ENCODE measurements at regions not wholly inside any gene's neighbourhood (a gene's known extent, or its start where the extent isn't known, plus 50 kb on each side); places are given as distances from the start of the nearest gene placed in this dataset.

DNA sequence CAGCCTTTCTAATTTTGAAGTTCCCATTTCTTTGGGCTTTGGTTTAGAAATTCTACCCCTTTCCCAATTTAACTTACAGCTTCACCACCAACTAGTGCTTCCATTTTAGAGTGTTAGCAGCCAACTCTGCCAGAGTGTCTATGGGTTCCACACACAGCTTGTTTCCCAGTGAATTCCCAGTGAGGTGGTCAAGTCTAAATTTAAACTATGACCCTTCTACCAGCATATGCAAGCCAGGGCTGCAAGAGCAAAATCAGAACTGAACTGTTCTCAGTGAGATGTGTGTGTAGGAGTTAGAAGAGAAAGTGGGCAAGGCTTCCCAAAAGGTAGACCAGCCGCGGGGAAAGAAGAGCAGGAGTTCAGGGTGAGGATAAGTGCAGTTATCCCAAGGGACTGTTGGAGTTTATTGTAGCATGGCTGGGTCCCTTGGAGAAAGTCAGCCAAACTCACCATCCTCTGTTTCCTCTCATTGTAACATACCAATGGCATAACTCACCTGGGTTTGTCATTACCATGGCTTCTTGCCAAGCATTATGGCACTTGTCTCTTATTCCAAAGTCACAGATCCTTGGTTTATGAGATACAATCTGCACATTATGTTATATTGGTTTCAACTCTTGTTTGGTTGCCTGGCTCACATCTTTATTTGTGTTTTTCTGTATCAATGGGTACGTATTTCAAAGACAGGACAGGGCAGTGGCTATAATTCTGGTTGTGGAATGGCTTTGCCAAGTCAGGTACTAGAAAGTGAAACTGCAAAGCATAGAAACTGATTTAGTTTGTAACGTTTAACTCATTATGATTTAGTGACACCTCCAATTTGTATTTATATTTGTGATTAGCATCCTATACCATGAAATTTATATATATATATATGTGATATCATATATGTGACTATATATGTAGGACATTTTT is 130.2 kb upstream of the UMPS start:
- Histone ChIP-seq H3K4me3 (ENCODE audit: low read depth in 1 of 2, low read length in 2 of 2) (no peak overlapping the region), H3K4me1 (ENCODE audit: control insufficient read depth in 2 of 2, insufficient read depth in 2 of 2, low read length in 1 of 2) (peaks cover 0 to 2% of the 10 kb centered on the region in 2 donors), H3K36me3 (ENCODE audit: control insufficient read depth in 2 of 2, insufficient read depth in 2 of 2, low read length in 1 of 2) (no peaks in the 10 kb centered on the region), H3K27ac (ENCODE audit: low read depth in 2 of 2, low read length in 1 of 2) (peak overlapping the region; percentile 47 to 58), H3K27me3 (ENCODE audit: control insufficient read depth in 1 of 2, insufficient read depth in 2 of 2, low read length in 2 of 2) (no peaks in the 10 kb centered on the region), H3K9me3 (ENCODE audit: control insufficient read depth in 2 of 2, insufficient read depth in 1 of 2, low read depth in 1 of 2, low read length in 1 of 2) (no peaks in the 10 kb centered on the region)
- 52 to 72% methylated on average over 4 of the region's 4 CpGs for WGBS, 2 donors

DNA sequence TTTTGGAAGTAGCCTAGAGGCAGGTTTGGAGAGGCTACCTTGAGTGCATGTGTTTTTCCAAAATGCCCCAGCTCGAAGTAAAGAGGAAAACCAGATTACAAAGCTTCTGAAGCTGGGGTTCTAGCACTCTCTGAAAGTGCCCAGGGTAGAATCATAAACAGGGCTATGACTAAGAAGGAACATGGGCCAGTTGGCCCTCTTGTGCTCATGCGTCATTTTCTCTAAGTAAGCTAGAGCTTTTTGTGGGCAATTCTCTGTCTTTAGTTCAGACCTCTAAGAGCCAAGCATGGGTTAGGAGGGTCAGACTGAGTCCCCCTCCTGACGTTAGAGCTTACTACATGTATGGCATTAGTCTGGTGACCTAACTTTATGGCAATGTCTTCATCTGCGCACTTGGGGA is 129.5 kb upstream of the UMPS start:
- Histone ChIP-seq H3K27ac (ENCODE audit: low read depth in 2 of 2, low read length in 1 of 2) (peak overlapping the region; percentile 26 to 79), H3K27me3 (ENCODE audit: control insufficient read depth in 1 of 2, insufficient read depth in 2 of 2, low read length in 2 of 2) (no peaks in the 10 kb centered on the region), H3K9me3 (ENCODE audit: control insufficient read depth in 2 of 2, insufficient read depth in 1 of 2, low read depth in 1 of 2, low read length in 1 of 2) (no peaks in the 10 kb centered on the region), H3K36me3 (ENCODE audit: control insufficient read depth in 2 of 2, insufficient read depth in 2 of 2, low read length in 1 of 2) (no peaks in the 10 kb centered on the region), H3K4me3 (ENCODE audit: low read depth in 1 of 2, low read length in 2 of 2) (no peak overlapping the region), H3K4me1 (ENCODE audit: control insufficient read depth in 2 of 2, insufficient read depth in 2 of 2, low read length in 1 of 2) (peaks cover 0 to 2% of the 10 kb centered on the region in 2 donors)
- 68 to 75% methylated on average over 4 of the region's 4 CpGs for WGBS, 2 donors

DNA sequence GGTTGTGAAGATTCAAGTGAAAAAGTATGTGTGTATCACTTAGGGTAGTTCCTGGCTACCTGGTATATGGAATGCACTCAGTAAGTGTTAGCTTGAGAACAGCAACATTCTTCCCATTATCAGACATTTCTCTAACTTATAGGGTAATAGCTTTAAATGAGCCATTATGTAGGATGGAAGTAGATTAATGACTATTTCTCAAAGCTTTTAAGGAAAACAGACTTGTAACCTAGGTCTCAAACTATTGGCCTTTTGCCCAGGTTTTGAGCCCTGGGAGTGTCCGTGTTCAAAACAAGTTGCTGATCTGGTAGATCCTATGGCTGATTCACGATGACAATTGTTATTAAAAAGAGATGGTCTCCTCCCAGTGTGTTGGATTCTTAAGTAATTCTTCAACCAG is 129.1 kb upstream of the UMPS start:
- H3K27ac ChIP-seq (ENCODE audit: low read depth in 2 of 2, low read length in 1 of 2) = peak overlapping the region; percentile 26 to 79
- peaks cover 0 to 2% of the 10 kb centered on the region in 2 donors for H3K4me1 ChIP-seq (ENCODE audit: control insufficient read depth in 2 of 2, insufficient read depth in 2 of 2, low read length in 1 of 2)
- no peaks in the 10 kb centered on the region for H3K27me3 ChIP-seq (ENCODE audit: control insufficient read depth in 1 of 2, insufficient read depth in 2 of 2, low read length in 2 of 2)
- H3K4me3 ChIP-seq (ENCODE audit: low read depth in 1 of 2, low read length in 2 of 2) = no peak overlapping the region
- 30 to 36% methylated on average over 2 of the region's 2 CpGs for WGBS, 2 donors
- H3K36me3 ChIP-seq (ENCODE audit: control insufficient read depth in 2 of 2, insufficient read depth in 2 of 2, low read length in 1 of 2) = no peaks in the 10 kb centered on the region
- H3K9me3 ChIP-seq (ENCODE audit: control insufficient read depth in 2 of 2, insufficient read depth in 1 of 2, low read depth in 1 of 2, low read length in 1 of 2) = no peaks in the 10 kb centered on the region

DNA sequence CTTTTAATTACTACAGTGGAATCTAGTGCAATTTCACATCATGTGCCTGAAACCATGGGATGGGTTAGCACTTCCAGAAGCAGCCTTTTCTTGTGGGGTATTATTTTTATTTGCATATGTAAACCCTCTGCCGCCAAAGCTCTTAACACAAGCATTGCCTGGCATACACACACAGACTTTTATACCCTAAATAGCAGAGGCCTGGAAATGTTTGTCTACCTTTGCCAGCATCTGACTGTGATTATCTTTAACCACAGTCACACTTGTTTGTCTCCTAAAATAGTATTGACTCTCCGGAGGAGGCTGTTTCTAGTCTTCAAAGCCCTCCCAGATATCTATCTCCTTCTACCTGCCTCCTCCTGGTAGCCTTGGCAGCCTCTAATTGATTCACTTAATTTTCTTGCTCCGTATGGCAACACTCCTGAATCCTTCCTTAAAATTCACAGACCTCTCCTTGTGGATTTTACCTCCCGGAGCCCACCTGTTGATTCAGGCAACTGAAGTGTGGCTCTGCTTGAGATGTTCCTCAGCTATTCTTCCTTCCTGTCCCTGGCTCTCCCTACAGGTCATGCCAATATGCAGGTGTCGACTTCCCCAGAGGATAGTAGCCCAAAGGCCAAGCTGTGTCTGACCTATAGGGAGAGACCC is 127.1 kb upstream of the UMPS start:
- WGBS, 2 donors = 60 to 83% methylated on average over 5 of the region's 5 CpGs
- Histone ChIP-seq H3K27ac (ENCODE audit: low read depth in 2 of 2, low read length in 1 of 2) (no peak overlapping the region), H3K4me3 (ENCODE audit: low read depth in 1 of 2, low read length in 2 of 2) (no peak overlapping the region), H3K36me3 (ENCODE audit: control insufficient read depth in 2 of 2, insufficient read depth in 2 of 2, low read length in 1 of 2) (no peaks in the 10 kb centered on the region), H3K9me3 (ENCODE audit: control insufficient read depth in 2 of 2, insufficient read depth in 1 of 2, low read depth in 1 of 2, low read length in 1 of 2) (no peaks in the 10 kb centered on the region), H3K4me1 (ENCODE audit: control insufficient read depth in 2 of 2, insufficient read depth in 2 of 2, low read length in 1 of 2) (peaks cover 0 to 2% of the 10 kb centered on the region in 2 donors), H3K27me3 (ENCODE audit: control insufficient read depth in 1 of 2, insufficient read depth in 2 of 2, low read length in 2 of 2) (no peaks in the 10 kb centered on the region)

DNA sequence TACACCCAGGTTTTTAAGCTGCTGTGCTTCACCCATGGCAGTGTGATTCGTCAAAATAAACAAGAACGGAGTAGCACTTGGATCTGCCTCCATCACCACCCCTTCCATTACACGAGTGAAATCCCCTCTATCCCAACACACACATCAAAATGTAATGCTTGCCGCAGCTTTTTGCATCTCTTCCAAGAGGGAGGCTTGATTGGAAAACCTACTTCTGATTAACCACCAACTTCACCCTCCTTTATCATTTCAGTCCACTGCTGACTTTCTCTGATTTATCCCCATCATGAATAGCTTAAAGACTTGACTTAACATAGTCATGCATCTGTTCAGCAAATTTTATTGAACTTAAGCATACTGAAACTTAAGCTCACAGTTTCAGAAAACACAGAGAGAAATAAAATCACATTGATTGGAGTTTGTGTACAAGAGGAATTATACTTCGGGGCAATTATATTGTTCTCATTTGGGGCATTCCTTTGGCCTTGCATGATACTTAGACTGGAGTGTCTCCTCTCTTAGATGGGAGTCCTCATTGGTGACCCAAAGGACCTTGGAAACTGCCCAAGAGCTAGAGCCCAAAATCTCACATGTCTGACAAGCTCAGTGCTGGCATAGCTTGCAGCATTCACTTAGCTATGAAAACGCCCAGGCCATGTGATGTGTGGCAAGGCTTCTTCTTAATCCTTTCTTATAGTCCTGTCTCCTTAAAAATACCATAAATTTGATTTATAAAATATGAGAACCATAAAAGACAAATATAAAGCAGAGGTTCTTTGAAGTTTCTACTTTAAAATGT is 124.3 kb upstream of the UMPS start:
- no peak overlapping the region for H3K4me3 ChIP-seq (ENCODE audit: low read depth in 1 of 2, low read length in 2 of 2)
- no peaks in the 10 kb centered on the region for H3K36me3 ChIP-seq (ENCODE audit: control insufficient read depth in 2 of 2, insufficient read depth in 2 of 2, low read length in 1 of 2)
- peak overlapping the region in 1 of 2 donors; percentile 14 for H3K27ac ChIP-seq (ENCODE audit: low read depth in 2 of 2, low read length in 1 of 2)
- no peaks in the 10 kb centered on the region for H3K27me3 ChIP-seq (ENCODE audit: control insufficient read depth in 1 of 2, insufficient read depth in 2 of 2, low read length in 2 of 2)
- 59 to 71% methylated on average over 6 of the region's 6 CpGs for WGBS, 2 donors
- H3K9me3 ChIP-seq (ENCODE audit: control insufficient read depth in 2 of 2, insufficient read depth in 1 of 2, low read depth in 1 of 2, low read length in 1 of 2) = no peaks in the 10 kb centered on the region
- H3K4me1 ChIP-seq (ENCODE audit: control insufficient read depth in 2 of 2, insufficient read depth in 2 of 2, low read length in 1 of 2) = no peaks in the 10 kb centered on the region

DNA sequence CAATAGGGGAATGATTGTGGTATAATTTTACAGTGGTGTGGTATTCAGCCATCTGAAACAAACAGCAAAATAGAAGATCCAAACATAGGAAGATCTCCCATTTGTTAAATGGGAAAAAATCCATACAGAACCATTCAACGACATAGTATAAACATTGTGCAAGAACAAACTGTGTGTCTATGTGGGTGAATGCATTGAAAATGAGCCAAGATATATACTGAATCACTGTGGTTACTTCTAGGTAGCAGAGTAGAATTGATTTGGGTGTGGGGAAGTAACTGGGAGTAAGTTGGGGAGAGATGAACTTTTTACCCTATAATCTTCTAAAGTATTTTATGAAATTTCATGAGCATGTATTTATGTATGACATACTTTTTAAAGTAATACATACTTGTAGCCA is 123.1 kb upstream of the UMPS start:
- no peak overlapping the region for H3K4me3 ChIP-seq (ENCODE audit: low read depth in 1 of 2, low read length in 2 of 2)
- H3K27ac ChIP-seq (ENCODE audit: low read depth in 2 of 2, low read length in 1 of 2) = no peak overlapping the region
- no peaks in the 10 kb centered on the region for H3K4me1 ChIP-seq (ENCODE audit: control insufficient read depth in 2 of 2, insufficient read depth in 2 of 2, low read length in 1 of 2)
- H3K9me3 ChIP-seq (ENCODE audit: control insufficient read depth in 2 of 2, insufficient read depth in 1 of 2, low read depth in 1 of 2, low read length in 1 of 2) = no peaks in the 10 kb centered on the region
- no peaks in the 10 kb centered on the region for H3K27me3 ChIP-seq (ENCODE audit: control insufficient read depth in 1 of 2, insufficient read depth in 2 of 2, low read length in 2 of 2)
- 34 to 36% methylated on average over 1 of the region's 1 CpG for WGBS, 2 donors
- H3K36me3 ChIP-seq (ENCODE audit: control insufficient read depth in 2 of 2, insufficient read depth in 2 of 2, low read length in 1 of 2) = no peaks in the 10 kb centered on the region

DNA sequence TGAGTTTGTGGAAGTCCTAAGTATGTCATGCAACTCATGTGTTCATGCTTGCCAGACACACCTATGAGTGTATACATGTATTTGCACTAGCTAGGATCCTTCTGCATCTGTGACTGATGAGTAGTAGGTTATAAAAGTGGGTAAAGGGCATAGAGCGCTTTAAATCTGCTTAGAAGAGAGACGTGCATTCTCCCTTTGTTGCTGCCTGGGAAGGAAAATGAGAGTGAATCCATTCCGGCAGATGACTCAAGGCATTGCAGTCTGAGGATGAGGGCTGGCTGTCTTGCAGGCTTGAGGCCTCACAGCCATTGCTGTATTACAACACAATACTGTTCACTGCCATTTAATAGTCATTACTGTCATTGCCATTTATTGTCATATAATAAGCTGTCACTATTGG is 120.8 kb upstream of the UMPS start:
- WGBS, 2 donors = 88 to 95% methylated on average over 3 of the region's 3 CpGs
- Histone ChIP-seq H3K4me3 (ENCODE audit: low read depth in 1 of 2, low read length in 2 of 2) (no peak overlapping the region), H3K27me3 (ENCODE audit: control insufficient read depth in 1 of 2, insufficient read depth in 2 of 2, low read length in 2 of 2) (no peaks in the 10 kb centered on the region), H3K4me1 (ENCODE audit: control insufficient read depth in 2 of 2, insufficient read depth in 2 of 2, low read length in 1 of 2) (no peaks in the 10 kb centered on the region), H3K27ac (ENCODE audit: low read depth in 2 of 2, low read length in 1 of 2) (no peak overlapping the region), H3K36me3 (ENCODE audit: control insufficient read depth in 2 of 2, insufficient read depth in 2 of 2, low read length in 1 of 2) (no peaks in the 10 kb centered on the region), H3K9me3 (ENCODE audit: control insufficient read depth in 2 of 2, insufficient read depth in 1 of 2, low read depth in 1 of 2, low read length in 1 of 2) (no peaks in the 10 kb centered on the region)

DNA sequence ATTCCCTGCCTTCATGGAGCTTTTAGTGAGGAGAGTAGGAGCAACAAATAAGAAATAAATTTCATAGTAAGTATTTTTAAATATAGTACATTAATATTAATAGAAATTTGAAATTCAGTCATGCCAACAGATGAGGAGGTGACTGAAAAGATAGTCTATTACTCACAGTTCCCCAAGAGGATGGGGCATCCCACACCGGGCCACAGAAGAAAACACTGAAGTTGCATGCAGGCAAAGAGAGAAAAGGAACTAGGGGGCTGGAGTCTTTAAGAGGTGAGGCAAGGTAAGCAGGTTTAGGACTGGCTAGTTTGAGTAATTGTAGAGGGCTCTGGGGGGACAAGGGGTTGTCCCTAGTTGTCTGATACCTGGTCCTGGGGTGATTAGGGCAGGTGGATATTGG is 120.1 kb upstream of the UMPS start:
- Histone ChIP-seq H3K9me3 (ENCODE audit: control insufficient read depth in 2 of 2, insufficient read depth in 1 of 2, low read depth in 1 of 2, low read length in 1 of 2) (no peaks in the 10 kb centered on the region), H3K36me3 (ENCODE audit: control insufficient read depth in 2 of 2, insufficient read depth in 2 of 2, low read length in 1 of 2) (no peaks in the 10 kb centered on the region), H3K27ac (ENCODE audit: low read depth in 2 of 2, low read length in 1 of 2) (no peak overlapping the region), H3K4me1 (ENCODE audit: control insufficient read depth in 2 of 2, insufficient read depth in 2 of 2, low read length in 1 of 2) (no peaks in the 10 kb centered on the region), H3K27me3 (ENCODE audit: control insufficient read depth in 1 of 2, insufficient read depth in 2 of 2, low read length in 2 of 2) (no peaks in the 10 kb centered on the region), H3K4me3 (ENCODE audit: low read depth in 1 of 2, low read length in 2 of 2) (no peak overlapping the region)
- WGBS, 2 donors = 90 to 94% methylated on average over 1 of the region's 1 CpG

DNA sequence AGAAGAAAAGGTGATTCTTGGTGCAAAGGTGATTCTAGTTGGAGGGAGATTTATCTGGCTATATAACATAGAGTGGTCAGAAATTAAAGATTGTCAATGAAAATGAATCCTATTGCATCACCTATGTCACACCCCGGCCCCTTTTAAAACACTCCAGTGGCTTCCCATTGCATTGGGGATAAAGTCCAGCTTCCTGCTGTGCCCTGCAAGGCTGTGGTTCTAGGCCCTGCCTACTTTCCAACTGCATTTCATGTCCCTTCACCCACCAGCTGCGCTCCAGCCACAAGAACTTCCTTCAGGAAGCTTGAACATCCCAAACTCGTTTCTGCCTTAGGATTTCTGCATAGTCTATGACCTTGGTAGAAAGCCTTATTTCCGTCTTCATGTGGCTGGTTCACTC is 118.7 kb upstream of the UMPS start:
- Histone ChIP-seq H3K27ac (ENCODE audit: low read depth in 2 of 2, low read length in 1 of 2) (no peak overlapping the region), H3K4me1 (ENCODE audit: control insufficient read depth in 2 of 2, insufficient read depth in 2 of 2, low read length in 1 of 2) (no peaks in the 10 kb centered on the region)
- 57 to 71% methylated on average over 4 of the region's 4 CpGs for WGBS, 2 donors

More for the DNA sequence above, 118.7 kb upstream of the UMPS start:
- no peaks in the 10 kb centered on the region for H3K9me3 ChIP-seq (ENCODE audit: control insufficient read depth in 2 of 2, insufficient read depth in 1 of 2, low read depth in 1 of 2, low read length in 1 of 2)
- H3K4me3 ChIP-seq (ENCODE audit: low read depth in 1 of 2, low read length in 2 of 2) = no peak overlapping the region
- no peaks in the 10 kb centered on the region for H3K36me3 ChIP-seq (ENCODE audit: control insufficient read depth in 2 of 2, insufficient read depth in 2 of 2, low read length in 1 of 2)
- H3K27me3 ChIP-seq (ENCODE audit: control insufficient read depth in 1 of 2, insufficient read depth in 2 of 2, low read length in 2 of 2) = no peaks in the 10 kb centered on the region
